Subcutaneous abdominal adipose tissue (tissue), 5 donors: ENCODE measurements at regions not wholly inside any gene's neighbourhood (a gene's known extent, or its start where the extent isn't known, plus 50 kb on each side); places are given as distances from the start of the nearest gene placed in this dataset.

Source experiments
- H3K27ac ChIP-seq: one replicate; pipeline ENCODE4 v1.7.0; 2013; ENCODE audit warnings: low read depth, mild to moderate bottlenecking, inconsistent platforms, low read length, moderate library complexity
- H3K27me3 ChIP-seq, 5 donors: one replicate each; pipeline ENCODE4 v1.7.0; 2013; ENCODE audit warnings: low read length in 5 of 5, inconsistent platforms in 1 of 5; ENCODE audit not compliant: control insufficient read depth in 5 of 5, insufficient read depth in 4 of 5
- H3K36me3 ChIP-seq, 5 donors: one replicate each; pipeline ENCODE4 v1.7.0; 2013; ENCODE audit warnings: low read length in 5 of 5; ENCODE audit not compliant: control insufficient read depth in 5 of 5, insufficient read depth in 5 of 5
- H3K4me1 ChIP-seq, 5 donors: one replicate each; pipeline ENCODE4 v1.7.0; 2013; ENCODE audit warnings: low read length in 5 of 5, mild to moderate bottlenecking in 3 of 5, moderate library complexity in 1 of 5; ENCODE audit not compliant: control insufficient read depth in 5 of 5, insufficient read depth in 5 of 5
- H3K4me3 ChIP-seq, 5 donors: one replicate each; pipeline ENCODE4 v1.7.0; 2013; ENCODE audit warnings: low read length in 5 of 5, low read depth in 1 of 5
- H3K9ac ChIP-seq, 5 donors: one replicate each; pipeline ENCODE4 v1.7.0; 2013; ENCODE audit warnings: low read length in 5 of 5, mild to moderate bottlenecking in 4 of 5, moderate library complexity in 3 of 5
- H3K9me3 ChIP-seq, 5 donors: one replicate each; pipeline ENCODE4 v1.7.0; 2013; ENCODE audit warnings: low read length in 5 of 5; ENCODE audit not compliant: control insufficient read depth in 5 of 5
- donor health status: healthy.
- donor health status: healthy.
- donor health status: healthy.
- donor health status: healthy.
- donor health status: healthy.

- Histone ChIP-seq H3K27me3 (no peaks in the 10 kb centered on the region), H3K9me3 (peaks cover 0 to 11% (median 0%) of the 10 kb centered on the region in 5 donors), H3K4me1 (no peaks in the 10 kb centered on the region), H3K27ac (no peak overlapping the region), H3K36me3 (no peaks in the 10 kb centered on the region), H3K4me3 (no peak overlapping the region), H3K9ac (no peak overlapping the region)
These were observed 169.4 kb upstream of the CSNK1A1L start for GRCh38 chr13:37274569-37275497.

- H3K27ac ChIP-seq = no peak overlapping the region
- no peak overlapping the region for H3K4me3 ChIP-seq
- no peak overlapping the region for H3K9ac ChIP-seq
- no peaks in the 10 kb centered on the region for H3K4me1 ChIP-seq
- no peaks in the 10 kb centered on the region for H3K36me3 ChIP-seq
- peaks cover 0 to 15% (median 0%) of the 10 kb centered on the region in 5 donors for H3K9me3 ChIP-seq
- no peaks in the 10 kb centered on the region for H3K27me3 ChIP-seq
These were observed 168.4 kb upstream of the CSNK1A1L start for GRCh38 chr13:37273836-37274235.

DNA sequence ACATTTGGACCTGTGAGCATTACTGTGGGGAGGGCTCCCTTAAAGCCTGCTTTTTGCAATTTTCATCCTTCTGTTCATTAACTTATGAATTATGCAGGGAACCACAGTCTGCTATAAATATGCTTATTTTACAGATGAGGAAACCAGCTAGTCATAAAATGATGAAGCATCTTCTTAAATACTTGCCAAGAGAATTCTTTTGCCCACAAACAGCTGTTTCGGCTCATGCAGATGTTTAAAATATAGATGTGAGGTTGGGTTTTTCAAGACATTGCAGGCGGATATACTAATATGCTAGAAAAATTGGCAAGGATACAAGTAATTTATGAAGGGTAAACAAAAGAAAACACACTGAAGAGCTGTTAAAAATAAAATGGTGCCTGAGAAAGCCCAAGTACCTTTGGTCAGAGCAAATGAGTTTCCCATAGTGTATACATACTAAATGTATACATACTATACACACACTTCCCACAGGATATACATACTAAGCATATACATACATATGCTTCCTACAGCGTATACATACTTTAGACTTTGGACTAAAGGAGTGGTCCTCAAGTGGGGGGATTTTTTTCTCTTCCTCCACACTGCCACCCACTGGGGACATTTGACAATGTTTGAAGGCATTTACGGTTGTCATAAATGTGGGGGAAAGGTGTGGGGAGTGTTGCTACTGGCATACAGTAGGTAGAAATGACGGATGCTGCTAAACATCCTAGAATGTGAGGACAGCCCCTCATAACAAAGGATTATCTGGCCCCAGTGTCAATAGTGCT, 164.9 kb upstream of the CSNK1A1L start:
- no peak overlapping the region for H3K4me3 ChIP-seq
- H3K27ac ChIP-seq = no peak overlapping the region
- peaks cover 0 to 15% (median 0%) of the 10 kb centered on the region in 5 donors for H3K9me3 ChIP-seq
- H3K27me3 ChIP-seq = no peaks in the 10 kb centered on the region
- H3K9ac ChIP-seq = no peak overlapping the region
- no peaks in the 10 kb centered on the region for H3K4me1 ChIP-seq
- H3K36me3 ChIP-seq = no peaks in the 10 kb centered on the region

GRCh38 chr13:37263871-37264270, 158.4 kb upstream of the CSNK1A1L start:
- peaks cover 0 to 33% (median 21%) of the 10 kb centered on the region in 5 donors for H3K9me3 ChIP-seq
- no peaks in the 10 kb centered on the region for H3K27me3 ChIP-seq
- H3K27ac ChIP-seq = no peak overlapping the region
- H3K9ac ChIP-seq = no peak overlapping the region
- no peak overlapping the region for H3K4me3 ChIP-seq
- H3K4me1 ChIP-seq = no peaks in the 10 kb centered on the region
- H3K36me3 ChIP-seq = no peaks in the 10 kb centered on the region

GRCh38 chr13:37257706-37258105, 152.2 kb upstream of the CSNK1A1L start:
- no peaks in the 10 kb centered on the region for H3K27me3 ChIP-seq
- H3K36me3 ChIP-seq = no peaks in the 10 kb centered on the region
- H3K27ac ChIP-seq = no peak overlapping the region
- no peaks in the 10 kb centered on the region for H3K4me1 ChIP-seq
- no peak overlapping the region for H3K4me3 ChIP-seq
- H3K9me3 ChIP-seq = peaks cover 0 to 30% (median 21%) of the 10 kb centered on the region in 5 donors
- no peak overlapping the region for H3K9ac ChIP-seq

- Histone ChIP-seq H3K9me3 (peaks cover 0 to 24% (median 17%) of the 10 kb centered on the region in 5 donors), H3K27me3 (no peaks in the 10 kb centered on the region), H3K27ac (no peak overlapping the region), H3K4me3 (no peak overlapping the region), H3K4me1 (no peaks in the 10 kb centered on the region), H3K36me3 (no peaks in the 10 kb centered on the region), H3K9ac (no peak overlapping the region)
These were observed 151.6 kb upstream of the CSNK1A1L start for GRCh38 chr13:37257051-37257450.

DNA sequence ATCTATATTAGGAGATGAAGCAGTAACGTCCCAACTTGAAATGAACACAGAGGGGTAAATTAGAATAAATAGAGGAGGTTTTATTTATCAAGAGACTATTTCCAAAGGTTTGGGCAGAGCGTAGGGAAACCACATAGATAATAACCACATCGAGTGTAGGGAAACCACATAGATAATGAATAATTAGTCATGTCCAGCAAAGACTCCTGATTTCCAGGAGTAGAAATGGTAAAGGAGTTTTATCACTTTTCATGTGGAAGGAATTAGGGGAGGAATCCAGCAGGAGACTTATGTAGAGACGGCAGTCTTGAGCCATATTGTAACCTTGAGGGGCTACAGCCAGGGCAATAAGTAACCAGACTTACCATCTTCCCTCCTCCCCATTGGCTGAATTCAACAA, 136.3 kb upstream of the CSNK1A1L start:
- H3K36me3 ChIP-seq = no peaks in the 10 kb centered on the region
- H3K27ac ChIP-seq = no peak overlapping the region
- H3K9ac ChIP-seq = no peak overlapping the region
- no peak overlapping the region for H3K4me3 ChIP-seq
- H3K27me3 ChIP-seq = no peaks in the 10 kb centered on the region
- no peaks in the 10 kb centered on the region for H3K4me1 ChIP-seq
- H3K9me3 ChIP-seq = peaks cover 0 to 16% (median 5%) of the 10 kb centered on the region in 5 donors

DNA sequence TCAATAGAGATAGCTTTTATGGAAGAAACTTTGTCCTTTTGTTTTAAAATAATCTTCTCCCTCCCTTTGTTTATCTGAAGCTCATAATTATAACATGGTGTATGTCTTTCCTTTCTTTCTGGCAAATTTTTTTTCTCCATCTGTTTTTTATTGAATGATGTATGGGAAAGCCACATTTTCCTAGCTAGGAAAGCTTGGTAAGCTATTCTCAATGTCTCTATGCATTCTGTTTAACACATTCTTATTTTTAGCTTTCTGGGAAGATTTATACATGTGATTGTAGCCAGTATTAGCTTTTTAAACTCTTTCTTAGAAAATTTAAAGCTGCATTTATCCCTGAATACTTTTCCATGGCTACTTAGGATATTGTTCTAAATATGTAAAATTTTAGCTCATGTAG, 124.9 kb upstream of the CSNK1A1L start:
- H3K9ac ChIP-seq = no peak overlapping the region
- H3K27me3 ChIP-seq = no peaks in the 10 kb centered on the region
- H3K36me3 ChIP-seq = no peaks in the 10 kb centered on the region
- H3K4me3 ChIP-seq = no peak overlapping the region
- H3K27ac ChIP-seq = no peak overlapping the region
- no peaks in the 10 kb centered on the region for H3K4me1 ChIP-seq
- peaks cover 0 to 9% (median 5%) of the 10 kb centered on the region in 5 donors for H3K9me3 ChIP-seq

DNA sequence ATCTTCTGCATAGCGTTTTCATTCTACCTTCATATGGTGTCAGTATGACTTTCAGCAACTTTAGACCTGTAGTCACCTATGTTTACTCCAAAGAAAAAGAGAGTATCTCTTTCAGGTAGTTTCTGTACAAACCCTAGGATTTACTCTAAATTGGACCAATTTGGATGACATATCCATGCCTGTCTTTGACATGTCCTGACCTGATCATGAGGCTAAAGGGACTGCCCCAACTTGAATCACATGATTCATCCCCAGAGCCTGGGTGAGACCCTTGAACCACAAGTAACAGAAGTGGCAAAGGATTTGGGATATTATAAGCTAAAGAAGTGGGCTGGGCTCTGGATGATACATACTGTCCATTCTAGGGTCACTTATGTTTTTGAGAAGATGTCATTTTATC, 124.5 kb upstream of the CSNK1A1L start:
- no peak overlapping the region for H3K27ac ChIP-seq

DNA sequence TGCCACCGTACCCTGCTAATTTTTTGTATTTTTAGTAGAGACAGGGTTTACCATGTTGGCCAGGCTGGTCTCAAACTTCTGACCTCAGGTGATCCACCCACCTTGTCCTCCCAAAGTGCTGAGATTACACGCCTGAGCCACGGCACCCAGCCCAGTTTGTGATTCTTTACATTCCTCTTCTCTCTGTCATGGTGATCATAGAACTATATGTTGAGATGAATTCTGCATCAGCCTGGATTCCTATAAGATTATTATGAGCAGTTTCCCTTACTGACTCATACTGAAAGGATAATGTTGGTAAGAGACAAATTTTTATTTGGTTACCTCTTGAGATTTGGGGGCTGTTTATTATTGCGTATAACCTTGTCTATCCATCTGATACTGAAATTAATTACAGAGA, 121.5 kb upstream of the CSNK1A1L start:
- Histone ChIP-seq H3K27ac (no peak overlapping the region), H3K9ac (no peak overlapping the region), H3K27me3 (no peaks in the 10 kb centered on the region), H3K36me3 (no peaks in the 10 kb centered on the region), H3K9me3 (peaks cover 0 to 9% (median 2%) of the 10 kb centered on the region in 5 donors), H3K4me1 (no peaks in the 10 kb centered on the region), H3K4me3 (no peak overlapping the region)

More for the DNA sequence above, 124.5 kb upstream of the CSNK1A1L start:
- no peak overlapping the region for H3K9ac ChIP-seq
- peaks cover 0 to 8% (median 5%) of the 10 kb centered on the region in 5 donors for H3K9me3 ChIP-seq
- no peaks in the 10 kb centered on the region for H3K36me3 ChIP-seq
- H3K4me1 ChIP-seq = no peaks in the 10 kb centered on the region
- no peak overlapping the region for H3K4me3 ChIP-seq
- H3K27me3 ChIP-seq = no peaks in the 10 kb centered on the region
